ENCODE measurements at regions not wholly inside any gene's neighbourhood (a gene's known extent, or its start where the extent isn't known, plus 50 kb on each side); places are given as distances from the start of the nearest gene placed in this dataset.

DNA sequence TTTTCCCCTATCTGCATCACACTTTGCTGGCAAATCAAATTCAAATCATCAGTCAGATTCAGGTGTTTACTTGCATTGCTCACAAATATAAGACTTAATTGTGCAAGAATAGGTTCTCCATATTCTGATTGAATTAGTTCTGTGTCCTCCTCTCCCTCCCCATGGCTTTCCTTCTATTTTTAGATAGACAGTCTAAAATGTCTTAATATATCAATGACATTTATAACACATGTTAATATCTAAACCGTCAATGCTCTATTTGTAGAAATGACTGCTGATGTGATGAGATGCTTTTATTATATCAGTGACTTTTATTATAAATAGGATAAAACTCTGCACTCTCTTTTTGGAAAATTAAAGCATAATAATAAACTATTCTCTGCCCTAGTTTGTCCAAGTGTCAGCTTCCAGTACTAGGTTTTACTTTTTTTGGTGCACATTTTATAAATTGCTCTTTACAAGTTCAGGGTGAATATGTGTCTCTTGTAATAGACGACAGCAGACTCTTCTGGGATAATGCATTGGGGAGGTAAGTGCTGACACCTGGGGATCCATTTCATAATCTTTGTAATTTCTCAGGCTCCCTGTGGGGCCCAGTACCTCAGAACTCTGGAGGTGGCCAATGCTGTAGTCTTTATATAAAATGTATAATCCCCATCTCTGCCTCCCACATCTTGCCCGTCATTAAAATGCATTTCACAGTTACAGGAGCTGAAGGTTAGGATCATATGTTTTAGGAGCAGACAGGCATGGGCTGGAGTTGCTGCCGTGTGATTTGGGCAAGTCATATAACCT is 321.5 kb downstream of the BRINP1 start:
- no peak for DNase-seq

DNA sequence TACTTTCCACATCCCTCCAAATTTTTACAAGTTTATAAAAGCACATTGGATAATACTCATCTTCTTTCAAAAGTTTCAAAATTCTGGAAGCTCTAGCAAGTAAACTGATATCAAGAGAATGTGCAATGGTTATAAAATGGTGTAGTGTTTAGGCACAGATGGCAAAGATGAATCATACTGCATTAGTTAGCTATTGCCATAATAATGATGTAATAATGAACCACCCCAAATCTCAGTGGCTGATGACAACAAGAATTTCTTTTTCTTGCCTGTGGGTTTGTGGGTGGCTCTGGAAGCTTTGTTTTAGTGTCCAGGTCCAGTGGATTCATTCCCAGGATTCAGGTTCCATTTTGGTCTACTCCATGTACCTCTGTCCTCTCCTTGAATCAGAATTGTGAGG is 319.0 kb downstream of the BRINP1 start:
- DNase-seq: no peak

DNA sequence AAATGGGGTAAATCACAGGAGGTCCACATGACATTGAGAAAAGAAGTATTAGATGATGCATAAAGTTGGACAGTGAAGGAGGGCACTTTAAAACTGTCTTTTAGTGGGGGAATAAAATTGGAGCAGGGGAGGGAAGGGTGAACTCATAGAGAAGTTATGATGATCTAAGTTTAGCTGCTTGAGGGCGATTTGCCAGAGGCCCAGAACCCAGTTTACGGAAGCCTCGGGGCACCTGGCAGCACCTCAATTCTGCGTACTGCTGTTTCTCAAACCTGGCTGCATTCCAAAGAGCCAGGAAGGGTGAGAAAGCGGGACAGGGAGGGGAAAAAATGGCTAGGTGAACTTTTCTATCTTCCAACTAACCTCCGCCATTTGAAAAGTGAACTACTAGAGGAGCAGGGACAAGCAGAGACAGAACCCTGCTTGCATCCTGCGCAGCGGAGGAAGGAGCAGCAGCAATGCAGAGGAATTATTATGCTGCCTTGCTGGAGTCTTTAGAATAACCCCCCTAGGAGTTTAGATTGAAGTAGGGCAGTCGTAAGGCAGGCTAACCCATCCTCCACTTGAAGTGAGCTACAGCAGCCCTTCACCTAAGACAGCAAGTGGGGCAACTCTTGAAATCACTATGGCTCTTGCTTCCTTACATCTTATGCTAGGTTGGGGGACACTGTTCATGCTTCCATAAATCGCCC is 316.8 kb downstream of the BRINP1 start:
- DNase-seq: no peak

DNA sequence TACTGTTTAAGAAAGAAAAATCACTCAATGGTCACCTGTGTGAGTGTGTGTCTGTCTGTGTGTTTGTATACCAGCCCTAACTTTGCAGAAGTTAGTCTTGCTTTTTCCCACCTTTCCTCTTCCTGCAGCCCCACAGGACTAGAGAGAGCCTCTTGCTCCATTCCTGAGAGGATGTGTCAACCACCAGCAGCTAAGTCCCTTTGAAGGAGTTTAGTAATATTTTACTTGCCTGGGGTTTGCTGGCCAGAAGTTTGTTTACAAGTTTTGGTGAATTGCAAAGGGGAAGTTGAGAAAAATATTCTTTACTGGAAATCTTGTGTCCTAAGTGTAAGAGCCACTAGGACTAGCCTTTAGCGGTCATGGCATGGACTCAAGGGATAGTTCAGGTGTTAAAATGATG is 316.2 kb downstream of the BRINP1 start:
- DNase-seq: no peak

DNA sequence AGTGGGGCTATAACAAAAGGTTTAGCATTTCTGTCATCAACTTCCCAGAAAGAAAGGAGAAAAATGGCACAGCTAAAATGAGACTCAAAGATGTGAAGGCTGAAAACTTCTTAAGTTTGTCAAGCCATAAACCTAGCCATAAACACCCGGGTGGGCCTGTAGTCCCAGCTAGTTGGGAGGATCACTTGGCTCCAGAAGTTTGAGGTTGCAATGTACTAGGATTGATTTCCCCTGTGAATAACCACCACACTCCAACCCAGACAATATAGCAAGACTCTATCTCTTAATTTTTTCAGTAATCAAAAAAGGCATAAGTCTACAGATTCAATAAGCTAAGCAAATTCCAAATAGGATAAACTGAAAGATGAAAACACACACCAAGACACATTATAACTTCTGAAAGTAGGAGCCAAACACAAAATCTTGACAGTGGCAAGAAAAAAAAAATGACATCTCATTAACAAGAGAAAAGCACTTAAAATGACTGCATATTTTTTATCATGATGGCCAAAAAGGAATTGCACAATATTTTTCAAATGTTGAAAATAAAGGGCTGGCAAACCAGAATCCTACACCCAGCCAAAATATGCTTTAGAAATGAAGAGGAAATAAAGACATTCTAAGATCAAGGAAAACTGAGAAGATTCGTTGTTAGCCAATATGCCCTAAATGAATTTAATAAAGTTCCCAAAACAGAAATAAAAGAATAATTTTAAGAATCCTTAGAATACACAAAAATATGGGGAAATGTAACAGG is 308.4 kb downstream of the BRINP1 start:
- no peak for DNase-seq

DNA sequence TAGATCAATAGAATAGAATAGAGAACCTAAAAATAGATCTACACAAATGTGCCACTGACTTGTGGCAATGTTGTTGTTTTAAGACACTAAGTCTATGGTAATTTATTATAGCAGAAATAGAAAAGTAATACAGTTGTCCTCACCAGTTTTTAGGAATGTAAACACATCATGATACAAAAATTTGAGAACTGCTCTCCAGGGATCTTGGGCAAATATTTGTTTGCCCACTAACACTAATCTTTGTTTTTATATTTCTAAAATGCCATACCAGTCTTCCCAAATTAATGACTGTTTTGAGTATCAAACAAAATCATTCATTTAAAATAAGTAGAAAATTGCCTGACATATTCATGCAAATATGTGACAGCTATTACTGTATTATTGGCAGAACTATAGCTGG is 297.6 kb downstream of the BRINP1 start:
- no peak for DNase-seq

DNA sequence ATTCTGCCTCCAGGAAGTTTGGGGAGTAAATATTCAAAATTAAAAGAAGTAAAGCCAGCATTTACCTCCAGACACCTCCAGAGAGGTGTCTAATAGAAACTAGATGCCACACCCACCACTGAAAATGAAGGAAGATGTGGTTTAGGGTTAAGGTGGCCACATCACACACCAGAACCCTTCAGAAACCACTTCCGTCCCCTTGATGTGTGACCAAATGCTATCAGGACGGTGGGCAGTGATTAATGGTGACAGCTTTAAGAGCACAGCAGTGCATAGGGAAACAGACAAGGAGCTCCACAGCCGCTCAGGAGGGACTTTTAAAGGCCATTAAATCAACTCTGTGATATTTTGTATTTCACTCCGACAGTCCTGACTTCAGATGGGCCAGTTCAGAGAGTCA is 295.2 kb downstream of the BRINP1 start:
- no peak for DNase-seq

DNA sequence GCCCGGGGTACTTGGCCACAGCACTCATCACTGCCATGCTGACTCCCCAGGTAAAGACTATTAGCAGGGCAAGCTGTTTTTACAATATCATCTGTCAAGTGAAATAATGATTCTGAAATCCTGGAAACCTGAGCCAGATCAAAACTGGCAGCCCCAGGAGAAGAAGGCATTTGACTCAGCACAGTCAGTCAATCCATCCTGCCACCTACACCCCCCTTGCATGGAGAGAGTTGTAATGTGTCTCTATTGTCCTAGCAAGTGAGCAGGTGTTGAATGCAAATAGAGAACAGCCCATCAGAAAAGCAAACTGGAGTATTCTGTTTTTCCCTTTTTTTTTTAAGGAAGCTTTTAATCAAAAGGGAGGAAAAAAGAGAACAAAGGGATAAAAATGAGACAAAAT is 291.2 kb downstream of the BRINP1 start:
- DNase-seq: no peak

DNA sequence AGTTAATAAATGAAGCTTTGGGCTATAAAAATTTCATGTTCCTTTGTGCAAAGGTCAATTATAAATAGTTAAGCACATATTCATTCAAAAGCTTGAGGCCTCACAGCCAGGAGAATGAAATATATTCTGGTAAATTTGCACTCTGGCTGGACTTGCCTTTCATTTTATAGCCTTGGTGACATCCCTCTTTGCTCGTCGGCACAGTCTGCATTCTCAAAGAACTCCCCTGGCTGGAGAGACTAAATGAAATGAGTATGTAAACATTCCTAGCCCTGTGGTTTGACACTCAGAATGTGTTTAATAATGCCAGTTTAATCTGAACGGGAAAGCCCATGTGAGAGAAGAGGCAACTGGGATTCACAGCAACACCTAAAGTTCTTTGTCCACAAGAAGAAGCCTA is 285.6 kb downstream of the BRINP1 start:
- no peak for DNase-seq

DNA sequence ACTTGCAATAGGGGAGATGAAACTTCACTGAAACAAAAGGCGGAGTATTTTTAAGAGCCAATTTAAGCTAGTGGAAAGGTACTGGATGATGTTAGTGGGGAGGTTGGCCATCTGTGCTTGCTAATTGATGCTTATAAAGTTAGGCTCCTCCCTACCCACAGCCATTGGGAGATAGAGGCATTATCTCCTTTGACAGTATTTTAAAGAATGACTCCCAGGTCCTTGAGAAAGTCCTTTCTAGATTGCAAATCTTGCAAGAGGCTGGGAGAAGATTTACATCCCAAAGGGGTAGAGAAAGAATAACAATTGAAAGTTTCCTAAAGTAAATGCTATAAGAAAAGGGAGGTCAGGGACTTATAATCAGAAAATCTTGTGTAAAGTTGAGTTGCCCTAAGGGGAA is 282.6 kb downstream of the BRINP1 start:
- no peak for DNase-seq

DNA sequence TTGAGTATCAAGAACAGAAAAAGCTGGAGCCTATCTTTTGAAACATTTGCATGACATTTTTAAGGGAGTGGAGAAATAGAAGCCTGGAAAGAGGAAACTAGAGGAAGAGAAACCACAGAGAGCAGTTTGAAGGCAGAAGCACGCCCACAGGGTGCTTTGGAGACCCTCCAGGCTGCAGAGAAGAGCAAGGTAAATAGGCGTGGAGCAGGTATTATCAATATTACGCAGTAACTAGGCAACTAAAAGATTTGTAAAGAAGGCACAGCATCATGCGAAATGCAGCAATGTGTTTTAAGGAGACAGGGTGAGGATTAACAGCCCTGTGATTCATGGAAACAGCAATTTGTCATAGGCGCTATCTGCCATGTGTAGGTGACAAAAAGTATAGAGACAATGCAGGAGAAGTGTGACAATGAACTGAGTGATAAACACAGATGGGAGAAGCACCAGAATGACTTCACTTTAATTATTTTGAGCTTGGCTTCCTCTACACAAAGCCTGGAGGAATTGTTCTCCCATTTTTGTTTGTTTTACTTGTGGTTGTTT is 281.2 kb downstream of the BRINP1 start:
- DNase-seq: no peak

DNA sequence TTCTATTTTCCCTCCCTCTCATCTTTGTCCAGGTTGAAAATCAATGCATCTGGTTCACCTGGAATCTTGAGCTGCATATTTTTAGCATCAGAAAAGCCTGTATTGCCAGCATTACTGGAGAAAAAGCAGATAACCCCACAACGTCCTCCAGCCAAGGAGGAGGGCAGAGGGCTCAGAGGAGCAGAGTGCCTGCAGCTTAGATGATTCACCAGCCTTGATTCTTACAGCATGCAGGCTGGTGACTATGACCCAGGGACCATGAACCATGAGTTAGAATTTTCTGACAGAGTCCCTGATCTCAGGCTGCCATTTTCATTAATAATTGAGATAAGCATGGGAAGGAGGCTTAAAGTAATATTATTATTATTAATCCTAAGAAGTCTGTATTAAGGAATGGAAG is 278.2 kb downstream of the BRINP1 start:
- DNase-seq: no peak

DNA sequence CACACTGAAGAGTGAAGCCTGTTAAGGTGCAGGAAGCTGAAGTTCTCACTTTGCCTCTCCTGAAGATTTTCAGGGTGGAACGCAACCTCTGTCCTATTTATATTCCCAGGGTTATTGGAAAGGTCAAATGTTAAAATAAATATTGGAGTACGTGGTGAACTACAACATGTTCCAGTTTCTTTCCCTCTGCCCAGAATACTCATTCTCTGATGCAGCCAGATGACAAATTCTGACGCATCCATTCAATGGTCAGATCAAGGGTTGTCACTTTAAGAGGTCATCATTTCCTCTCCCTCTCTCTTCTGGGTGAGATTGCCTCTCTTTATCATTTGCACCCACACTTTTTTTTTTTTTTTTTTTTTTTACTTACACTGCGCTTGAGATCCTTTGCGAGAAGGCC is 277.1 kb downstream of the BRINP1 start:
- no peak for DNase-seq

DNA sequence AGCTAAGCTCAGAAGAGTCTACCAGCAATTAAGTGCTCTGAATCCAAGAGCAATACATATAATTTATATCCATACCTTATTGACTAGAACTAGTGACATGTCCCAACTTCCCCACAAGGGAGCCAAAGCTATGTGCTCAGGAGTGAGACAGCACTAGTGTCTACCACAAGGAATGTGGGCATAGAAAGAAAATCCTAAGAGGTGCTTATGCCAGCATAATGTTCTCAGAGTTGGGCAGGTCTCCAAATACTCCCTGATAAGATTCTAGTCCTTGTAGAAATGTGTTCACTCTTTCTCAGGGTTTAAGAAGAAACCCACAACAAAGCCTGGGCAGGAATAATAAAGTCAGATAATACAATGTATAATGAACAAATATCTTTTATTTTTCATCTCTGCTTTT is 275.1 kb downstream of the BRINP1 start:
- no peak for DNase-seq

DNA sequence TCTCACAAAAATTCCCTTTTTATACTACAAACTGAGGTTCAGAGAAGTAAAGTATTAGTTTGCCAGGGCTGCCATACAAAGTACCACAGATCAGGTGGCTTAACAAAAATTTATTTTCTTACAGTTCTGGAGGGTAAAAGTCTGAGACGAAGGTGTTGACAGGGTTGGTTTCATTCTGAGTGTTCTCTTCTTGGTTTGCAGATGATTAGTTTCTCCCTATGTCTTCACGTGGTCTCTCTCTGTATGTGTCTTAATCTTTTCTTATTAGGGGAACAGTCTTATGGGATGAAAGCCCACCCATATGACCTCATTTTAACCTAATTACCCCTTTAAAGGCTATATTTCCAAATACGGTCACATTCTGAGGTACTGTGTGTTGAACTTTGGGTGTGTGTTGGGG is 274.2 kb downstream of the BRINP1 start:
- no peak for DNase-seq

DNA sequence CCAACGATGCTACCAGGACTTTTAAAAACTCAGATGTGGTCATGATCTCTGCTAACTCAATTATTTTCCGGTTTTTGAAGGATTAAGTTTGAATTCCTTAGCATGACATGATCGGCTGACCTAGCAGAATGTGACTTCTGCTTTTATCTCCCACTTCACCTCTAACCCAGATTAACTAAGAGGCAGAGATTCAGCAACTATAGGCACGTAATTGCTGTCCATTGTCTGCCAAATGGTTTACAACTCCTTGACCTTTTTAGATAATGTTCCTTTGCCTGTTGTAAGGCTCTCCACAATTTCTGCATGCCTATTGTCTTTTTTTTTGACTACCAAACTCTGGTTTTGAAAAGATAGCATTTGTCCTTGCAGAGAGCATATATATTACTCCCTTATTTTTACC is 268.2 kb downstream of the BRINP1 start:
- DNase-seq: no peak

DNA sequence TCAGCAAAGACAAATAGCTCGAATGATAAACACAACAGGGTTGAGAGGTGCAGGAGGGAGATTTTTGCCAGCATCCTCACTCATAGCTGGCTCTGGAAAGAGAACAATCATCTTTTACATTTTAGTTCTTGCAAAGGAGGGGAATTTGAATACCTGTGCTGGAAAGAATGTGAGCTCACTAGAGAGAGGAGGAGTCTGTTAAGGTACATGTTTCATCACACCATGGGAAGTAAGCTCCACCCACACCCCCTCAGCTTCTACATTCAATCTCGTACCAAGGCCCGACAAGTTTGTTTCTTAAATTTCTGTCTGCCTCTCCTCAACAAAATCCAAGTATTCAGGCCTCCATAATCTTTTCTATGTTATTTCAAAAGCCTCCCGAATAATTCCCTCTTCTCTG is 254.6 kb downstream of the BRINP1 start:
- no peak for DNase-seq

Data from NCI-H1930 (cell line).